ENCODE measurements at regions not wholly inside any gene's neighbourhood (a gene's known extent, or its start where the extent isn't known, plus 50 kb on each side); places are given as distances from the start of the nearest gene placed in this dataset.

- H3K4me1 ChIP-seq (ENCODE audit: control insufficient read depth in 2 of 2, insufficient read depth in 2 of 2, low read length in 2 of 2) = no peaks in the 10 kb centered on the region
- peaks cover 0 to 2% of the 10 kb centered on the region in 2 donors for H3K27me3 ChIP-seq (ENCODE audit: control insufficient read depth in 2 of 2, insufficient read depth in 1 of 2, low read length in 1 of 2)
- 94% methylated on average over 1 of the region's 1 CpG for WGBS
- H3K9me3 ChIP-seq (ENCODE audit: control insufficient read depth in 2 of 2, insufficient read depth in 1 of 2, low read length in 1 of 2) = no peaks in the 10 kb centered on the region
- DNase-seq (ENCODE audit: low read depth in 6 of 9, low spot score in 9 of 9) = no peak
- H3K4me3 ChIP-seq (ENCODE audit: low read length in 2 of 2) = no peak overlapping the region
- no peaks in the 10 kb centered on the region for H3K36me3 ChIP-seq (ENCODE audit: control insufficient read depth in 2 of 2, insufficient read depth in 2 of 2, low read length in 1 of 2)
- H3K27ac ChIP-seq (ENCODE audit: low read depth in 1 of 2, low read length in 1 of 2) = no peak overlapping the region
Observed at GRCh38 chr9:134975253-134975652, 57.5 kb upstream of the FCN1 start.

GRCh38 chr9:134976403-134976802, 58.7 kb upstream of the FCN1 start:
- WGBS = 12% methylated on average over 1 of the region's 1 CpG
- DNase-seq (ENCODE audit: low read depth in 6 of 9, low spot score in 9 of 9) = no peak
- no peaks in the 10 kb centered on the region for H3K9me3 ChIP-seq (ENCODE audit: control insufficient read depth in 2 of 2, insufficient read depth in 1 of 2, low read length in 1 of 2)
- H3K36me3 ChIP-seq (ENCODE audit: control insufficient read depth in 2 of 2, insufficient read depth in 2 of 2, low read length in 1 of 2) = no peaks in the 10 kb centered on the region
- H3K27ac ChIP-seq (ENCODE audit: low read depth in 1 of 2, low read length in 1 of 2) = no peak overlapping the region
- no peak overlapping the region for H3K4me3 ChIP-seq (ENCODE audit: low read length in 2 of 2)
- H3K4me1 ChIP-seq (ENCODE audit: control insufficient read depth in 2 of 2, insufficient read depth in 2 of 2, low read length in 2 of 2) = no peaks in the 10 kb centered on the region
- H3K27me3 ChIP-seq (ENCODE audit: control insufficient read depth in 2 of 2, insufficient read depth in 1 of 2, low read length in 1 of 2) = peaks cover 0 to 2% of the 10 kb centered on the region in 2 donors

- Histone ChIP-seq H3K27me3 (ENCODE audit: control insufficient read depth in 2 of 2, insufficient read depth in 1 of 2, low read length in 1 of 2) (no peaks in the 10 kb centered on the region), H3K4me3 (ENCODE audit: low read length in 2 of 2) (no peak overlapping the region), H3K4me1 (ENCODE audit: control insufficient read depth in 2 of 2, insufficient read depth in 2 of 2, low read length in 2 of 2) (no peaks in the 10 kb centered on the region), H3K36me3 (ENCODE audit: control insufficient read depth in 2 of 2, insufficient read depth in 2 of 2, low read length in 1 of 2) (no peaks in the 10 kb centered on the region), H3K27ac (ENCODE audit: low read depth in 1 of 2, low read length in 1 of 2) (no peak overlapping the region), H3K9me3 (ENCODE audit: control insufficient read depth in 2 of 2, insufficient read depth in 1 of 2, low read length in 1 of 2) (no peaks in the 10 kb centered on the region)
- 93% methylated on average over 8 of the region's 8 CpGs for WGBS
- no peak for DNase-seq (ENCODE audit: low read depth in 6 of 9, low spot score in 9 of 9)
Observed at GRCh38 chr9:134978272-134978671, 60.6 kb upstream of the FCN1 start.

- 92% methylated on average over 9 of the region's 9 CpGs for WGBS
- H3K36me3 ChIP-seq (ENCODE audit: control insufficient read depth in 2 of 2, insufficient read depth in 2 of 2, low read length in 1 of 2) = no peaks in the 10 kb centered on the region
- no peak for DNase-seq (ENCODE audit: low read depth in 6 of 9, low spot score in 9 of 9)
- H3K27ac ChIP-seq (ENCODE audit: low read depth in 1 of 2, low read length in 1 of 2) = no peak overlapping the region
- H3K4me1 ChIP-seq (ENCODE audit: control insufficient read depth in 2 of 2, insufficient read depth in 2 of 2, low read length in 2 of 2) = no peaks in the 10 kb centered on the region
- H3K4me3 ChIP-seq (ENCODE audit: low read length in 2 of 2) = no peak overlapping the region
- H3K9me3 ChIP-seq (ENCODE audit: control insufficient read depth in 2 of 2, insufficient read depth in 1 of 2, low read length in 1 of 2) = no peaks in the 10 kb centered on the region
- no peaks in the 10 kb centered on the region for H3K27me3 ChIP-seq (ENCODE audit: control insufficient read depth in 2 of 2, insufficient read depth in 1 of 2, low read length in 1 of 2)
Observed at GRCh38 chr9:134980516-134980915, 62.8 kb upstream of the FCN1 start.

- Histone ChIP-seq H3K27me3 (ENCODE audit: control insufficient read depth in 2 of 2, insufficient read depth in 1 of 2, low read length in 1 of 2) (no peaks in the 10 kb centered on the region), H3K27ac (ENCODE audit: low read depth in 1 of 2, low read length in 1 of 2) (no peak overlapping the region), H3K4me1 (ENCODE audit: control insufficient read depth in 2 of 2, insufficient read depth in 2 of 2, low read length in 2 of 2) (no peaks in the 10 kb centered on the region), H3K9me3 (ENCODE audit: control insufficient read depth in 2 of 2, insufficient read depth in 1 of 2, low read length in 1 of 2) (no peaks in the 10 kb centered on the region), H3K36me3 (ENCODE audit: control insufficient read depth in 2 of 2, insufficient read depth in 2 of 2, low read length in 1 of 2) (no peaks in the 10 kb centered on the region), H3K4me3 (ENCODE audit: low read length in 2 of 2) (no peak overlapping the region)
- WGBS = 81% methylated on average over 10 of the region's 10 CpGs
- DNase-seq (ENCODE audit: low read depth in 6 of 9, low spot score in 9 of 9) = no peak
Observed at GRCh38 chr9:134980991-134981390, 63.3 kb upstream of the FCN1 start.

GRCh38 chr9:134981829-134982228, 64.1 kb upstream of the FCN1 start:
- Histone ChIP-seq H3K27ac (ENCODE audit: low read depth in 1 of 2, low read length in 1 of 2) (no peak overlapping the region), H3K36me3 (ENCODE audit: control insufficient read depth in 2 of 2, insufficient read depth in 2 of 2, low read length in 1 of 2) (no peaks in the 10 kb centered on the region), H3K4me3 (ENCODE audit: low read length in 2 of 2) (no peak overlapping the region), H3K9me3 (ENCODE audit: control insufficient read depth in 2 of 2, insufficient read depth in 1 of 2, low read length in 1 of 2) (no peaks in the 10 kb centered on the region), H3K27me3 (ENCODE audit: control insufficient read depth in 2 of 2, insufficient read depth in 1 of 2, low read length in 1 of 2) (no peaks in the 10 kb centered on the region), H3K4me1 (ENCODE audit: control insufficient read depth in 2 of 2, insufficient read depth in 2 of 2, low read length in 2 of 2) (no peaks in the 10 kb centered on the region)
- no peak for DNase-seq (ENCODE audit: low read depth in 6 of 9, low spot score in 9 of 9)
- WGBS = 90% methylated on average over 11 of the region's 11 CpGs

- Histone ChIP-seq H3K27me3 (ENCODE audit: control insufficient read depth in 2 of 2, insufficient read depth in 1 of 2, low read length in 1 of 2) (no peaks in the 10 kb centered on the region), H3K9me3 (ENCODE audit: control insufficient read depth in 2 of 2, insufficient read depth in 1 of 2, low read length in 1 of 2) (no peaks in the 10 kb centered on the region), H3K4me1 (ENCODE audit: control insufficient read depth in 2 of 2, insufficient read depth in 2 of 2, low read length in 2 of 2) (no peaks in the 10 kb centered on the region), H3K36me3 (ENCODE audit: control insufficient read depth in 2 of 2, insufficient read depth in 2 of 2, low read length in 1 of 2) (no peaks in the 10 kb centered on the region), H3K27ac (ENCODE audit: low read depth in 1 of 2, low read length in 1 of 2) (no peak overlapping the region), H3K4me3 (ENCODE audit: low read length in 2 of 2) (no peak overlapping the region)
- 94% methylated on average over 8 of the region's 8 CpGs for WGBS
- no peak for DNase-seq (ENCODE audit: low read depth in 6 of 9, low spot score in 9 of 9)
Observed at GRCh38 chr9:134982311-134982710, 64.6 kb upstream of the FCN1 start.

GRCh38 chr9:134983074-134983473, 65.4 kb upstream of the FCN1 start:
- no peak overlapping the region for H3K4me3 ChIP-seq (ENCODE audit: low read length in 2 of 2)
- no peak overlapping the region for H3K27ac ChIP-seq (ENCODE audit: low read depth in 1 of 2, low read length in 1 of 2)
- WGBS = 44% methylated on average over 15 of the region's 15 CpGs
- no peaks in the 10 kb centered on the region for H3K9me3 ChIP-seq (ENCODE audit: control insufficient read depth in 2 of 2, insufficient read depth in 1 of 2, low read length in 1 of 2)
- no peak for DNase-seq (ENCODE audit: low read depth in 6 of 9, low spot score in 9 of 9)
- H3K4me1 ChIP-seq (ENCODE audit: control insufficient read depth in 2 of 2, insufficient read depth in 2 of 2, low read length in 2 of 2) = no peaks in the 10 kb centered on the region
- H3K36me3 ChIP-seq (ENCODE audit: control insufficient read depth in 2 of 2, insufficient read depth in 2 of 2, low read length in 1 of 2) = no peaks in the 10 kb centered on the region
- H3K27me3 ChIP-seq (ENCODE audit: control insufficient read depth in 2 of 2, insufficient read depth in 1 of 2, low read length in 1 of 2) = no peaks in the 10 kb centered on the region

- H3K27ac ChIP-seq (ENCODE audit: low read depth in 1 of 2, low read length in 1 of 2) = no peak overlapping the region
- H3K4me3 ChIP-seq (ENCODE audit: low read length in 2 of 2) = no peak overlapping the region
- H3K36me3 ChIP-seq (ENCODE audit: control insufficient read depth in 2 of 2, insufficient read depth in 2 of 2, low read length in 1 of 2) = no peaks in the 10 kb centered on the region
- WGBS = 93% methylated on average over 14 of the region's 14 CpGs
- no peak for DNase-seq (ENCODE audit: low read depth in 6 of 9, low spot score in 9 of 9)
- H3K27me3 ChIP-seq (ENCODE audit: control insufficient read depth in 2 of 2, insufficient read depth in 1 of 2, low read length in 1 of 2) = no peaks in the 10 kb centered on the region
- H3K4me1 ChIP-seq (ENCODE audit: control insufficient read depth in 2 of 2, insufficient read depth in 2 of 2, low read length in 2 of 2) = no peaks in the 10 kb centered on the region
- H3K9me3 ChIP-seq (ENCODE audit: control insufficient read depth in 2 of 2, insufficient read depth in 1 of 2, low read length in 1 of 2) = peaks cover 0 to 2% of the 10 kb centered on the region in 2 donors
Observed at GRCh38 chr9:134983506-134984371, 66.0 kb upstream of the FCN1 start.

Data from thymus (tissue), 11 donors.